K562 (cell line): ENCODE measurements at regions not wholly inside any gene's neighbourhood (a gene's known extent, or its start where the extent isn't known, plus 50 kb on each side); places are given as distances from the start of the nearest gene placed in this dataset.

Experiments used
- ATAC-seq: fragments of 200-7000 bp; cut with Tn5 transposase; 3 replicates; pipeline ENCODE4 v1.9.1; 2020; ENCODE audit warnings: moderate library complexity
- BruUV-seq: library from RNA; stranded (reverse); fragments of 400-500 nt; replicated peaks from 2 replicates; lab custom pipeline; 2021; lab: Mats Ljungman, UMichigan
- CTCF ChIA-PET: fragments of 300-600 bp; formaldehyde crosslinking; extraction: SDS; loops from one replicate; lab custom pipeline; 2021; ENCODE audit warnings: low intra/inter-chr PET ratio; lab: Yijun Ruan, JAX
- POLR2A ChIA-PET: fragments of 300-600, 350-650 bp; sonication (Branson Sonifier 250); formaldehyde crosslinking; extraction: SDS; loops from one replicate; lab custom pipeline; 2021; ENCODE audit warnings: antibody characterized with exemption, inconsistent platforms; lab: Yijun Ruan, JAX
- DNase-seq, 4 experiments: peaks; one replicate each; pipeline versions ENCODE4 v3.0.0 to v3.0.0-alpha.2; 2011 to 2018; ENCODE audit warnings: low spot score in 3 of 4, mixed read lengths in 3 of 4; ENCODE audit errors: extremely low read depth in 1 of 4
- FAIRE-seq: peaks from 2 replicates; lab custom pipeline; 2011; peaks lifted over from hg19 to GRCh38; lab: Jason Lieb, UNC
- H2AFZ ChIP-seq: 2 replicates; pipeline ENCODE4 v1.6.0; 2011; ENCODE audit warnings: low read depth, low read length, control low read depth, inconsistent platforms
- H3K27ac ChIP-seq: fragments of 200-600 bp; 3 replicates; pipeline ENCODE4 v1.8.0; 2011; ENCODE audit warnings: low read depth, mild to moderate bottlenecking, control low read depth, inconsistent platforms, low read length, moderate library complexity, mixed read lengths; ENCODE audit errors: extremely low read depth
- H3K27me3 ChIP-seq, 2 experiments: fragments of 300-600 bp in 1 of 2; 2 replicates in 1 of 2; 3 replicates in 1 of 2; pipeline versions ENCODE4 v1.6.0 to v1.8.0; 2011; ENCODE audit warnings: inconsistent platforms in 2 of 2, low read length in 2 of 2, mild to moderate bottlenecking in 1 of 2, mixed read lengths in 1 of 2, moderate library complexity in 1 of 2; ENCODE audit not compliant: control insufficient read depth in 2 of 2, insufficient read depth in 2 of 2
- H3K36me3 ChIP-seq: fragments of 300-600 bp; 3 replicates; pipeline ENCODE4 v1.8.0; 2011; ENCODE audit warnings: mild to moderate bottlenecking, low read length, inconsistent platforms; ENCODE audit not compliant: control insufficient read depth, insufficient read depth
- H3K4me1 ChIP-seq, 2 experiments: fragments of 200-600 bp in 1 of 2; replicated peaks in 1 of 2; 2 replicates in 1 of 2; 3 replicates in 1 of 2; pipeline versions ENCODE4 v1.5.1 to v1.8.0; 2011; ENCODE audit warnings: inconsistent platforms in 2 of 2, low read length in 2 of 2, mild to moderate bottlenecking in 1 of 2, mixed read lengths in 1 of 2, moderate library complexity in 1 of 2; ENCODE audit not compliant: control insufficient read depth in 2 of 2, insufficient read depth in 2 of 2
- H3K4me2 ChIP-seq: 2 replicates; pipeline ENCODE4 v1.6.1; 2011; ENCODE audit warnings: low read length, control low read depth, inconsistent platforms, mixed read lengths; ENCODE audit not compliant: insufficient read depth
- H3K4me3 ChIP-seq: fragments of 200-600 bp; sonication (generic), shearing (Covaris generic); 2 replicates; pipeline ENCODE4 v1.5.1; 2016; ENCODE audit warnings: control low read depth, inconsistent platforms
- H3K79me2 ChIP-seq: fragments of 200-600 bp; 3 replicates; pipeline ENCODE4 v1.8.0; 2011; ENCODE audit warnings: low read length, inconsistent platforms; ENCODE audit not compliant: control insufficient read depth, insufficient read depth
- H3K9ac ChIP-seq, 2 experiments: 2 replicates each; pipeline versions ENCODE4 v1.6.0 to v1.6.1; 2011; ENCODE audit warnings: low read depth in 2 of 2, low read length in 2 of 2, control low read depth in 1 of 2, inconsistent platforms in 1 of 2, mild to moderate bottlenecking in 1 of 2, mixed read lengths in 1 of 2; ENCODE audit not compliant: insufficient read depth in 1 of 2
- H3K9me1 ChIP-seq: one replicate; pipeline ENCODE4 v1.6.0; 2011; ENCODE audit warnings: inconsistent platforms, mild to moderate bottlenecking, low read length, moderate library complexity; ENCODE audit not compliant: control insufficient read depth, insufficient read depth
- H3K9me3 ChIP-seq: replicated peaks from 2 replicates; pipeline ENCODE4 v1.5.1; 2011; ENCODE audit warnings: low read depth, low read length, inconsistent platforms; ENCODE audit not compliant: control insufficient read depth, insufficient read depth
- H4K20me1 ChIP-seq: replicated peaks from 2 replicates; pipeline ENCODE4 v1.6.1; 2011; ENCODE audit warnings: low read length, inconsistent platforms, mixed read lengths; ENCODE audit not compliant: control insufficient read depth, insufficient read depth
- DACH1 ChIP-seq: fragments of 450-650 bp; IDR thresholded peaks from 2 replicates; pipeline ENCODE4 v1.6.1; 2018; ENCODE audit not compliant: partially characterized antibody
- FIP1L1 ChIP-seq: fragments of 200-400 bp; formaldehyde crosslinking; IDR thresholded peaks from 2 replicates; pipeline ENCODE4 v1.6.1; 2018; ENCODE audit warnings: mild to moderate bottlenecking, low read depth, low read length; ENCODE audit not compliant: poor library complexity, severe bottlenecking
- HNRNPL ChIP-seq: fragments of 200-400 bp; formaldehyde crosslinking; IDR thresholded peaks from 2 replicates; pipeline ENCODE4 v1.6.1; 2017; ENCODE audit warnings: low read depth, mild to moderate bottlenecking, low read length
- LCOR ChIP-seq: sonication (generic); formaldehyde crosslinking; IDR thresholded peaks from 2 replicates; pipeline ENCODE4 v1.8.0; 2022; ENCODE audit warnings: mild to moderate bottlenecking, missing genetic modification reagents
- RBM25 ChIP-seq: fragments of 200-400 bp; formaldehyde crosslinking; IDR thresholded peaks from 2 replicates; pipeline ENCODE4 v1.6.1; 2018; ENCODE audit warnings: low read length, low read depth, moderate library complexity; ENCODE audit not compliant: severe bottlenecking
- SIN3A ChIP-seq, 2 experiments: fragments of 150-350 bp in 1 of 2; IDR thresholded peaks; 2 replicates each; pipeline ENCODE4 v1.6.1; 2011 to 2016; ENCODE audit warnings: borderline replicate concordance in 2 of 2, low read depth in 2 of 2, low read length in 2 of 2, mild to moderate bottlenecking in 2 of 2, moderate library complexity in 2 of 2; ENCODE audit not compliant: control insufficient read depth in 1 of 2
- SIRT6 ChIP-seq: IDR thresholded peaks from one replicate; pipeline ENCODE4 v1.6.1; 2012; ENCODE audit warnings: low read depth, mild to moderate bottlenecking, control low read depth, inconsistent platforms, low read length, moderate library complexity
- TGIF2 ChIP-seq: sonication (generic); formaldehyde crosslinking; IDR thresholded peaks from 2 replicates; pipeline ENCODE4 v1.8.1; 2022; ENCODE audit warnings: mild to moderate bottlenecking, missing genetic modification reagents, moderate library complexity
- ZBTB5 ChIP-seq: fragments of 450-650 bp; IDR thresholded peaks from 2 replicates; pipeline ENCODE4 v1.6.1; 2017; ENCODE audit warnings: antibody characterized with exemption
- ZNF239 ChIP-seq: fragments of 250-450 bp; sonication (Bioruptor Pico); IDR thresholded peaks from 2 replicates; pipeline ENCODE4 v1.4.0; 2020; ENCODE audit warnings: mild to moderate bottlenecking
- ZNF280B ChIP-seq: fragments of 250-450 bp; sonication (Bioruptor Pico); IDR thresholded peaks from 2 replicates; pipeline ENCODE4 v1.5.1; 2021; ENCODE audit warnings: mild to moderate bottlenecking
- ZNF696 ChIP-seq: fragments of 250-450 bp; sonication (Bioruptor Pico); conservative IDR thresholded peaks from 2 replicates; pipeline ENCODE4 v1.4.0; 2020; ENCODE audit warnings: mild to moderate bottlenecking, moderate library complexity
- ZNF79 ChIP-seq: fragments of 250-450 bp; sonication (Bioruptor Pico); IDR thresholded peaks from 2 replicates; pipeline ENCODE4 v1.4.0; 2020; ENCODE audit warnings: low read depth, mild to moderate bottlenecking, moderate library complexity
- WGBS: fragments of 100-300 bp; shearing (Covaris generic); methylation state at CpG from one replicate; pipeline ENCODE4 v1.1.6; 2016; ENCODE audit warnings: low coverage, mixed read lengths; ENCODE audit not compliant: insufficient coverage; ENCODE audit errors: missing lambda C conversion rate; 5-methylcytosine and 5-hydroxymethylcytosine counted together
- in situ Hi-C: fragments of 300-500 bp; cut with MboI; formaldehyde crosslinking; loops from 4 replicates; pipeline ENCODE4 v1.15.0; 2018; ENCODE audit warnings: inconsistent platforms, mixed read lengths
- intact Hi-C: fragments of 100-400 bp; cut with micrococcal nuclease; formaldehyde crosslinking; loops from 2 replicates; pipeline ENCODE4 v1.14.2; 2022
- TF ChIP-seq, protein P1 (sequence below): fragments of 450-650 bp; formaldehyde crosslinking; conservative IDR thresholded peaks from 2 replicates; pipeline ENCODE4 v1.4.0; 2022; ENCODE audit warnings: mild to moderate bottlenecking, missing genetic modification characterization

DNA sequence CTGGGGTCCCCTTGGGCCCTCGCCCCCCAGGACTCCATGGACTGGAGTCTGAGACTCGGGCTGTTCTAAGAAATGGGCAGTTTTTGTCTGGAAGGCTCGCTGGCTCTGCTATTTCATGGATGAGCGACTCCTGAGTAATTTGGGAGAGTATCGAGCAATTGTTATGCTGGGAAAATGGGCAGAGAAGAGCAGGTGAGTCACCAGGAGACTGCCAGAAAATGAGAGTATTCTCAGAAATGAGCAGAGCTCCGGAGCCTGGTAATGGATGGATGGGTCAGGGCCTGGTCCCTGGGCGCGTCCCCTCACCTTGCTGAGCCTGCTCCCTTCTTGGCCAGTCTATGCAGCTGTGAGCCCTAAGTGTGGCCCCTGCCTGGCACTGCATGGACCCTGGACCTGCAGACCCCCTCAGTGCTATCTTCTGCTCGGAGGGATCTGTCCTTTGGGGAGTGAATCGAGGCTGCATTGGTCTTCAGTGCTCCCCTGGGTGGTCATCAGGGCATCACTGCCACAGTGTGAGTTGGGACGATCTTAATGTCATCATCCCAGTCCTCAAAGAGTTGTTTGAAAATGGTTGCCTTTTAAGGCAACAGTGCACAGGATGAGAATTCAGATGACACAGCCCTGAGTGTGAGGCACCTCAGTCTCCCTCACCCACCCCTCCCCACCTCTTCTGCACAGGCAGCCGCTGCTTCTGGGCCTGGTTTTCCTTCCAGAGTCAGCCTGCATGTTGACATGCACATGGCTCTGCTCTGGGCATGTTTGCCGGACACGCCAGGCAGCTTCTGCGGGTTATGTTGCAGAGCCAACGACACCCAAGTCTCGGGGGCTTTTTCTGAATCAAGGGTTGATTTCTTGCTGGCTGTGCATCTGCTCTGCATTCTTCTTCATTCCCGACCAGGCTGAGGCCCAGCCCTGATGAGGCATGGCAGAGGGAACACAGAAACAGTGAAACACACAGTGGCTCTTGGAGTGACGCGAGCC is 519.0 kb downstream of the TBC1D22A start (continued):
- TF ChIP-seq ZNF239 (CRISPR knock-in tag) = no peak

- no peaks in the 10 kb centered on the region for H3K9me3 ChIP-seq
- DNase-seq (no peak), FAIRE-seq (no peak), ATAC-seq (no peak)
- in situ Hi-C loops (no loop called here), intact Hi-C loops (no loop called here)
- H3K4me2 ChIP-seq = no peak overlapping the region
- no peaks in the 10 kb centered on the region for H3K36me3 ChIP-seq
- ChIA-PET CTCF (no interaction called here), POLR2A (no interaction called here)
- BruUV-seq = no TSS peak
- no peak overlapping the region for H3K9ac ChIP-seq
- H3K27me3 ChIP-seq = peaks cover 7 to 76% of the 10 kb centered on the region in 2 experiments; a peak in 4 of 5 replicates
- H4K20me1 ChIP-seq = no peaks in the 10 kb centered on the region
- H3K4me1 ChIP-seq = no peaks in the 10 kb centered on the region
- WGBS = 2% methylated on average over 6 of the region's 6 CpGs
- H3K9me1 ChIP-seq = peaks cover 3% of the 10 kb centered on the region
- no peak overlapping the region for H3K4me3 ChIP-seq
- no peaks in the 10 kb centered on the region for H3K79me2 ChIP-seq
- no peak overlapping the region for H3K27ac ChIP-seq
- H2AFZ ChIP-seq = no peak overlapping the region
- no peak for TF ChIP-seq SIN3A (IDR thresholded peaks at IDR 0.05; ENCODE audit: borderline replicate concordance in 2 of 2, control insufficient read depth in 1 of 2, low read depth in 2 of 2, low read length in 2 of 2)
- TF ChIP-seq ZNF79 (CRISPR knock-in tag) = no peak
- TF ChIP-seq ZBTB5 = no peak
- TF ChIP-seq ZNF696 (CRISPR knock-in tag) = no peak
- no peak for TF ChIP-seq HNRNPL
- no peak for TF ChIP-seq ZNF280B (CRISPR knock-in tag)
- TF ChIP-seq, protein P1, sequence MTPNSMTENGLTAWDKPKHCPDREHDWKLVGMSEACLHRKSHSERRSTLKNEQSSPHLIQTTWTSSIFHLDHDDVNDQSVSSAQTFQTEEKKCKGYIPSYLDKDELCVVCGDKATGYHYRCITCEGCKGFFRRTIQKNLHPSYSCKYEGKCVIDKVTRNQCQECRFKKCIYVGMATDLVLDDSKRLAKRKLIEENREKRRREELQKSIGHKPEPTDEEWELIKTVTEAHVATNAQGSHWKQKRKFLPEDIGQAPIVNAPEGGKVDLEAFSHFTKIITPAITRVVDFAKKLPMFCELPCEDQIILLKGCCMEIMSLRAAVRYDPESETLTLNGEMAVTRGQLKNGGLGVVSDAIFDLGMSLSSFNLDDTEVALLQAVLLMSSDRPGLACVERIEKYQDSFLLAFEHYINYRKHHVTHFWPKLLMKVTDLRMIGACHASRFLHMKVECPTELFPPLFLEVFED = no peak
- TF ChIP-seq LCOR (CRISPR knock-in tag) = no peak
- no peak for TF ChIP-seq DACH1
- no peak for TF ChIP-seq FIP1L1
- no peak for TF ChIP-seq SIRT6
- TF ChIP-seq TGIF2 = no peak
- no peak for TF ChIP-seq RBM25
Measured at GRCh38 chr22:47280301-47280700, 517.9 kb downstream of the TBC1D22A start.
